Mucosa of descending colon (tissue), 3 donors: ENCODE measurements at regions not wholly inside any gene's neighbourhood (a gene's known extent, or its start where the extent isn't known, plus 50 kb on each side); places are given as distances from the start of the nearest gene placed in this dataset.

Experiments used
- ATAC-seq: fragments of 200-7000 bp; cut with Tn5 transposase; one replicate; pipeline ENCODE4 v1.9.1; 2020; ENCODE audit warnings: mild to moderate bottlenecking, moderate library complexity
- DNase-seq, 3 donors: peaks; one replicate each; pipeline ENCODE4 v3.0.0-alpha.2; 2020
- H3K36me3 ChIP-seq: fragments of 200-600 bp; one replicate; pipeline ENCODE4 v1.8.0; 2021; ENCODE audit warnings: low read depth, mild to moderate bottlenecking
- H3K4me1 ChIP-seq: fragments of 200-600 bp; one replicate; pipeline ENCODE4 v1.8.0; 2021; ENCODE audit warnings: low read depth, mild to moderate bottlenecking
- H3K4me3 ChIP-seq: fragments of 200-600 bp; one replicate; pipeline ENCODE4 v1.8.0; 2021; ENCODE audit warnings: mild to moderate bottlenecking
- H3K9me3 ChIP-seq: fragments of 200-600 bp; one replicate; pipeline ENCODE4 v1.8.0; 2021; ENCODE audit warnings: mild to moderate bottlenecking
- intact Hi-C, 2 donors: fragments of 100-400 bp; cut with DNase I in 1 of 2; cut with micrococcal nuclease in 1 of 2; formaldehyde crosslinking; loops; one replicate each; pipeline versions ENCODE4 v1.11.0 to v1.11.1; 2022; cut with DNase I, micrococcal nuclease
- TF ChIP-seq, protein P1 (sequence below): fragments of 200-600 bp; IDR thresholded peaks from one replicate; pipeline ENCODE4 v1.8.0; 2022; ENCODE audit warnings: antibody characterized with exemption, mild to moderate bottlenecking
- donor health status: DM: no; HTN: no; CAD: no; lungs with moderate emphysema.
- donor health status: DM: no; HTN: no; CAD: no.
- donor health status: DM: no; HTN: yes; CAD: no.

DNA sequence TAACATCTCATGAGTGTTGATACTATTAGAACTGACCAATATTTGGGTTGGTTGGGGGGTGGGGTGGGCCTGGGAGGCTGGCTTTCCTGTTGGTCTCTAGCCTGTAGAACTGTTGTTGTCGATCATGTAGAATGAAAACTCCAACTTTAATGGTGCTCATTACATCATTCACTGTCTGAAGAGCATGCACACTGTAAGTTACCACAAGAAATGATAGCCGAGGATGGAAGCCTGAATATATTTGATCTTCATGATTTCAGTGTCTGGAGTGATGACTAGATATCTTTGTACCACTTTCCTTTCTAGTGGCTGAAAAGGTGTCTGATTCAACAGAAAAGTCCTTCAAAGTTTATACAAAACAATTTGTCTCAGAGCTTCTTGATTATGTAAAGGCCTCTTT is 123.6 kb downstream of the XCL2 start:
- Histone ChIP-seq H3K4me1 (no peaks in the 10 kb centered on the region), H3K36me3 (no peaks in the 10 kb centered on the region), H3K4me3 (no peak overlapping the region), H3K9me3 (no peaks in the 10 kb centered on the region)
- TF ChIP-seq, protein P1, sequence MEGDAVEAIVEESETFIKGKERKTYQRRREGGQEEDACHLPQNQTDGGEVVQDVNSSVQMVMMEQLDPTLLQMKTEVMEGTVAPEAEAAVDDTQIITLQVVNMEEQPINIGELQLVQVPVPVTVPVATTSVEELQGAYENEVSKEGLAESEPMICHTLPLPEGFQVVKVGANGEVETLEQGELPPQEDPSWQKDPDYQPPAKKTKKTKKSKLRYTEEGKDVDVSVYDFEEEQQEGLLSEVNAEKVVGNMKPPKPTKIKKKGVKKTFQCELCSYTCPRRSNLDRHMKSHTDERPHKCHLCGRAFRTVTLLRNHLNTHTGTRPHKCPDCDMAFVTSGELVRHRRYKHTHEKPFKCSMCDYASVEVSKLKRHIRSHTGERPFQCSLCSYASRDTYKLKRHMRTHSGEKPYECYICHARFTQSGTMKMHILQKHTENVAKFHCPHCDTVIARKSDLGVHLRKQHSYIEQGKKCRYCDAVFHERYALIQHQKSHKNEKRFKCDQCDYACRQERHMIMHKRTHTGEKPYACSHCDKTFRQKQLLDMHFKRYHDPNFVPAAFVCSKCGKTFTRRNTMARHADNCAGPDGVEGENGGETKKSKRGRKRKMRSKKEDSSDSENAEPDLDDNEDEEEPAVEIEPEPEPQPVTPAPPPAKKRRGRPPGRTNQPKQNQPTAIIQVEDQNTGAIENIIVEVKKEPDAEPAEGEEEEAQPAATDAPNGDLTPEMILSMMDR = no peak
- intact Hi-C loops = no loop called here
- ATAC-seq (no peak), DNase-seq (no peak)

DNA sequence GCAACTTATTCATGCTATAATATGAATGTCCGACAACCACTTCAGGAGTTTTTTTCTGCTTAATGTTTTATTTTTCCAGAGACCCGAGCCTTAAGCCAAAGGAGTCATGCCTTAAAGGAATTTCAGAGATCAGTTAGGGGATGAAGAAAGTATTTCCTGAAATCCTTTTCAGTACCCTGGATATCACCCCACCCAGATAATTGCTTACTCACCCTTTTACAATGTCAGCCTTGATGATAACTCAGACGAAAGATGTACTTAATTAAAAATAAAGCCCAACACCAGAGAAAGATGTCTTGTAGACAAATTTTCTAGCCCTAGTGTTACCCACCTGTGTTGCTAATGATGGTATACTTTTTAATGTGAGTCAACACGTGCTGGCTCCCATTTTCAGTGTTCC is 124.1 kb downstream of the XCL2 start:
- Histone ChIP-seq H3K9me3 (no peaks in the 10 kb centered on the region), H3K4me3 (no peak overlapping the region), H3K36me3 (no peaks in the 10 kb centered on the region), H3K4me1 (no peaks in the 10 kb centered on the region)
- DNase-seq (no peak), ATAC-seq (no peak)
- intact Hi-C loops = no loop called here
- TF ChIP-seq, protein P1 = no peak

DNA sequence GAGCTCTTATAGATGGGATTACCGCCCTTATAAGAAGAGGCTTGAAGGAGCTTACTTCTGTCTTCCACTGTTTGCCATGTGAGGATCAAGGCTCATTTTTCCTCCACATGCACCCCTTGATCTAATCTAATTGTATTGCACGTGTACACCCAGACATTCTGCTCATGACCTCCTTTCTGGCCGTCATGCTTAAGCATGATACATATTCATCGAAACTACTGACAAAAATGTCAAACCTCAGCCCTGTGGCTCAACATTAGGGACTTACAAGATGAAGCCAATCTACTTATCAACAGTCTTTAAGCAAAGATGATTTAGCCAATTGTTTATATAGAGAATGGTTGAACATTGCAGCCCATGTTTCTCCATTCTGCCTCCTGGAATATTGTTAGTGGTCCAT is 127.6 kb downstream of the XCL2 start:
- intact Hi-C loops = no loop called here
- DNase-seq = no peak
- no peak for ATAC-seq
- H3K4me1 ChIP-seq = no peaks in the 10 kb centered on the region
- no peak overlapping the region for H3K4me3 ChIP-seq
- no peaks in the 10 kb centered on the region for H3K36me3 ChIP-seq
- H3K9me3 ChIP-seq = no peaks in the 10 kb centered on the region
- TF ChIP-seq, protein P1 = no peak

DNA sequence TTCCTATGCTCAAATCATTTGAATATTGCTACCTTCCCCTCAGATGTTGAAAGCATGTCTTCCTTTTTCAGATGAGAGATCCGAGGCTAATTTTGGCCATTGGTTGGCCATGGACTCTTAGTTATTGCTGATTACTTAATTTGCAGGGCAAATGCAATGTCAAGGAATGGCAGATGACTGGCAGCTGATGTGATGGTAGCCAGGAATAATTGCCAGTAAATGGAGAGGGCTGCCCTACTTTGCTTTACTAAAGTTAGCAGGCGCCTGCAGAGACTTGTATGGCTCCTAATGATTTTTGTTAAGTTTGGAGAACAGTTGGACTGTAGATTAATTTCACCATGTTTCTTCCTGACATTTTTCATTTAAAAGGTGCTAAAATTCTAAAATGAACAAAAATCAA is 128.9 kb downstream of the XCL2 start:
- no peak overlapping the region for H3K4me3 ChIP-seq
- no peaks in the 10 kb centered on the region for H3K4me1 ChIP-seq
- intact Hi-C loops = no loop called here
- DNase-seq = no peak
- H3K9me3 ChIP-seq = no peaks in the 10 kb centered on the region
- TF ChIP-seq, protein P1 = no peak
- no peaks in the 10 kb centered on the region for H3K36me3 ChIP-seq
- ATAC-seq = no peak

DNA sequence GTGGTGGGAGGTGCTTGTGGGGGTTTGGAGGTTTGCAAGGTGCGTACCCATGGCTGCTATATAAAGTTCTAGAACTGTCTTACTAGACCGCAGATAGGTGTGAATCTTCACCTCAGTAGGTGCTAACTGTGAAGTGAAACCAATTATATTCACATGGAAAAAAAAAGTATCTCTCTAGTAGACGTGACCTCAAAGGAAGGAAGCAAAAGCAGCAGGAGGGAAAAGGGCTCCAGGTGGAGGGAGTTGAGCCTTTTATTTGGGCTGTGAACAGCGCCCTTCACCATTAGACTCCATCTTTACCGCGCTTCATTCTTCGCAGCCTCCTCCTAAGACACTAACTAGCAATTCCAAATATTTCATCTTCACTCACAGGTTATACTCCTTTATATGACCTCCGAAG is 129.8 kb downstream of the TBX19 start:
- ATAC-seq = peak; percentile 36
- Histone ChIP-seq H3K36me3 (no peaks in the 10 kb centered on the region), H3K9me3 (no peaks in the 10 kb centered on the region), H3K4me3 (no peak overlapping the region), H3K4me1 (no peaks in the 10 kb centered on the region)
- intact Hi-C loops = no loop called here
- no peak for DNase-seq
- TF ChIP-seq, protein P1 = no peak

DNA sequence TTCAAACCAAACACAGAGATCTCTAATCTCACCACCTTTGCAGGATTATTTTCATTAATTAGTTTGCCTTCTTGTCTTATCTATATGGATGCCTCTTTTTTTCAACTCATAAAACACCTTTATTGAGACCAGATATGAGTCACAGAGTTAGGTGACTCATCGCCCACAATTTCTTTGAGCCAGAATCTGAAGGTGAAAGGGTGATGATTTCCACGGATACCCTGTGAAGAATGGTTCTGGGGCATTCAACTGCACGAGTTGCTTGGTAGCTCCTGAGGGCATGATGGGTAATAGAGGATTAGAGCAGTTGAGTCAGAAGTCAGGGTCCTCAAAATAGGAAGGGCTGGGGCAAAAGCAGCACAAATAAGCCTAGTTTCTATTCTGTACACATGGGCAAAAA is 128.2 kb downstream of the TBX19 start:
- intact Hi-C loops = no loop called here
- no peaks in the 10 kb centered on the region for H3K9me3 ChIP-seq
- TF ChIP-seq, protein P1 = no peak
- H3K4me1 ChIP-seq = no peaks in the 10 kb centered on the region
- H3K4me3 ChIP-seq = no peak overlapping the region
- ATAC-seq = peak; percentile 77
- no peaks in the 10 kb centered on the region for H3K36me3 ChIP-seq
- peak in 1 of 3 donors; percentile 12 for DNase-seq
